SHP77 (cell line): ENCODE measurements at regions not wholly inside any gene's neighbourhood (a gene's known extent, or its start where the extent isn't known, plus 50 kb on each side); places are given as distances from the start of the nearest gene placed in this dataset.

Experiments
- DNase-seq, 2 experiments: peaks; one replicate each; lab custom pipeline; 2025; lab: John Stamatoyannopoulos, UW

DNA sequence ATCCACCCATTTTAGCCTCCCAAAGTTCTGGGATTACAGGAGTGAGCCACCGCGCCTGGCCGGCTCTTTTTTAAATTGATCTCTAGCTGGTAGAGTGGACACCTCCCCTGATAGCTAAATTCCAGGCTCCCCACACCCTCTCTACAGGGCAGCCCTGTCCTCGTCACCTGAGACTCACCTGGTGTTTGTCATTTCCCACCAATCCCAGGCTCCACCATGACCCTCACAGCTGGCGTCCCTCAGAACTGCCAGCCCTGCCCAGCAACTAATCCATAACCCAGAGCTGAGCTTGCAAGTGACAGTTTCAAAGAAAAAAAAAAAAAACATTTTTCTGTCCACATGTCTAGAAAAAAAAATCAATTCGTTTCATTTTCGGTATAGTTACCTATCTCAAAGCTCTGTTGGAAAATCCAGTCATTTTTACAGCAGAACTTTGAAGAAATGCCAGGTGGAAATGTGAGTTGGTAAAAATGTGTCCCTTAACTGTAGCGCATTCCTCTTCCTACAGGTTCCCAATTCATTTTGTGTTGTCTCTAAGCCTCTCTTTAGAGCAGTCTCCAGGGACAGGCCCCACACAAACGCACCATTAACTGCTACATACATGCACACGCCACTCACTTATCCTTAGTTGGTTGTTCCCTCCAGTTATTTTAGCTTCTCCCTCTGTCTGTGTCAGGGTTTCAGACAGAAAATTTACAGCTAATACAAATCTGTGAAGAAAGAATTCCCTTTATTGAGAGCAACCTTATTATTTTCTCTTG is 294.7 kb downstream of the FBXO15 start:
- DNase-seq: no peak

GRCh38 chr18:73850782-73851181 is 296.9 kb downstream of the FBXO15 start:
- no peak for DNase-seq

DNA sequence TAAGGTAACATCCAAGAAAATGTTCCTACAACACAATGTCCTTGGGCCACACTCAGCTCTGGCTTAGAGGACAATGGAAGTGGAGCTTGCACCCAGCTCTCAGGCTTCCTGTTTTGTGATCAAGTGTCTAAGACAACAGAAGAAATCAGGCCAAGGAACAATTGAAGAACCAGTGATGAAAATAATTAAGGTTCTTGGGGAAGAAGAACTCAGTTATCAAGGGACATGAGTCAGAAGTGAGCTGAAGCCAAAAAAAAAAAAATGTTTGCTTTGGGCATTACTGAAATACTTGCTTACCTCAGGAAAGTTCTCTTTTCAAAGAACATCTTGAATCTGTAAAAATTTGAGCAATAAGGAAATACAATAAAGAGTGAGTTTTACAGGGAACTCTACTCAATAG is 299.0 kb downstream of the FBXO15 start:
- no peak for DNase-seq

GRCh38 chr18:73843455-73843854 is 304.2 kb downstream of the FBXO15 start:
- DNase-seq: no peak

GRCh38 chr18:73842795-73843394 is 304.7 kb downstream of the FBXO15 start:
- peak; percentile 39 to 40 for DNase-seq

DNA sequence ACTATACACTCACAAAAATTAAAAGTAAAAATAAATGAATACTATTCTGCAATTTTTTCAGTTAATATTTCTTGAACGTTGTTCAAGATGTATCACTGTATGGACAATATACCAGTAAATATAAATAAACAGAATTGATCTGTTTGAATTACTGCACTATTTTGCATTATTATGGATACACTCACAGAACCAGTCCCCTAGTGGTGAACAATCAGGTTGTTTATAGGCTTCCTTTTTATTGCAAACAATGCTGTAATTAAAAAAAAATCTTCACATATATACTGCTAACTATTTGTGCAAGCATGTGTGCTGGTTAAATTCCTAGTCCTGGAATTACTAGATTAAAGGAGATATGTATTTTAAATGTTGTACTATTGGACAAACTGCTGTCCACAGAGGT is 306.0 kb downstream of the FBXO15 start:
- no peak for DNase-seq

DNA sequence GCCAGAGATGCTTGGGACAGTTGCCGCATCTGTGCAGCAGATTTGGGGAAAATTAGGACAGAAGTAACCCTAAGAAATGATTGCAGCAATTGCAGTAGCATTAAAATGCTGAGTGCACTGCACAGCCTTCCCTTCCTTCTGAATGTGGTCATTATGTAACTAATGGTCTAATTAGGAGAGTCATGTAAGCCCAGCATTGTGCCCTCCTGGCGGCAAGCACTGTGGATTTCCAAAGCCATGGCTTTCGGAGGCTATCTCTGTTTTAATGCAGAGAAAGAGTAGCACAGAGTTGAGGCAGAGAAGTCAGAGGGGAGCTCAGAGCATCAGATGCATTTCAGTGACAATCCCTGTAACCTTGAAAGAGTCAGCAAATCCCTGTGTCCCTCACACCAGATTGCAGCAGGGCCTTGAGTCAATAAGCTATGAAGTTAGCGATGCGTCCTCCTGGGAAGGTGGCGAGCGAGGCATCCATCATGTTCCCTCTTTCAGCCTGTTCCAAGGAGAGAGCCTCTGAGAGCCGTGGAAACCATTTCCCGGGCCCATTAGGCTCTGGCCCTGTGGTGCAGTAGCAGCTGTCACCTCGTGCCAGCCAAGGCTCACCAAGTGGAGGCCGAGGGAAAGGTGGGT is 307.2 kb downstream of the FBXO15 start:
- DNase-seq: no peak

- DNase-seq: no peak
Observed at GRCh38 chr18:73839441-73839840, 308.2 kb downstream of the FBXO15 start.

DNA sequence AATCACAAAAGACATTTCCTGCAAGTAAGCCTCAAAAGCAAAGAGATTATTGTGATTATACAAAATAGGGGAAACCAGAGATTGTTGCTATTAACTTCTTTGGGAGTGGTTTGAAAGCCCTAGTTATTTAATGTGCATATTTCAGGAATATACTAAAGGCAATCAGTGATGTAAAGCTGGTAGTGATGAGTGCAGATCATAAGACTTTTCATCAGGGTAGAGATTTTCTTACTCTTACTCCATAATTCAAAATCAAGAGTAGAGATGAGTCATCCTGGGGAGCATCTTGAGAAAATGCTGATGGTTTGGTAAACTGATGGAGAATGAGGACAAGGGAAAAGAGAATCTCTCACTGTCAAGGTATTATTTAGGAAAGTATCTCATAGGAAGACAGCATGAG is 309.5 kb downstream of the FBXO15 start:
- no peak for DNase-seq

DNA sequence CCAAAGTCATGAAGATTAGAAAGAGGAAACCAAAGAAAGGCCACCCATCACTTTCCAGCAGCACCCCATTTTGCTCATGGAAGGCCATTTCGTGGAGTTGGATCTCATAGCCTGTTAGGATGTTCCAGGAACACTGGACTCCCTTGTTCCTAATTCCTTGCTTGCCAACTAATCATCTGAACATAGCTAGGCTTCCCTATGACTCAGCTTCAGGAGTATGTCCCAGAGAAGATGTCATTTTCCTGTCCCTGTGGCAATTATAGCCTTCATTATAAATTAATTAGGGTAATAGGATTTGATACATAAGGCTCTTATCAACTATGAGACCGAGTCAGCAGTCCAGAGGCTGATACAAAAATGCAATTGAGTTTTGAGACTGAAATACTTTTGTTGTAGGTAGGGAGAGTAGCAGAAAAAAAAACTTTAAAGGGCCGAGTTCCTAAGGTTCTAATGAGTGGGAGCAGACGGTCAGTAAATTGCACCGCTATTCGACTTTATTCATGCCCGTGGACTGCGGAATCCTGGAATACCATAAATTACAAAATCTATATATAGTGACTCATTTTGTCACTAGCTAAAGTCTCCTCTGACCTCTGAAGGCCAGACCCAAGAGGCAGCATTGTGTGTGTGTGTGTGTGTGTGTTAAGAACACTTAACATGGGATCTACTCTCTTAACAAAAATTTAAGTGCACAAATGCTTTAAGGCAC is 311.8 kb downstream of the FBXO15 start:
- no peak for DNase-seq

GRCh38 chr18:73835039-73835438 is 312.6 kb downstream of the FBXO15 start:
- DNase-seq: no peak

GRCh38 chr18:73831688-73832087 is 315.9 kb downstream of the FBXO15 start:
- no peak for DNase-seq

- no peak for DNase-seq
Observed at GRCh38 chr18:73829146-73829545, 318.5 kb downstream of the FBXO15 start.

DNA sequence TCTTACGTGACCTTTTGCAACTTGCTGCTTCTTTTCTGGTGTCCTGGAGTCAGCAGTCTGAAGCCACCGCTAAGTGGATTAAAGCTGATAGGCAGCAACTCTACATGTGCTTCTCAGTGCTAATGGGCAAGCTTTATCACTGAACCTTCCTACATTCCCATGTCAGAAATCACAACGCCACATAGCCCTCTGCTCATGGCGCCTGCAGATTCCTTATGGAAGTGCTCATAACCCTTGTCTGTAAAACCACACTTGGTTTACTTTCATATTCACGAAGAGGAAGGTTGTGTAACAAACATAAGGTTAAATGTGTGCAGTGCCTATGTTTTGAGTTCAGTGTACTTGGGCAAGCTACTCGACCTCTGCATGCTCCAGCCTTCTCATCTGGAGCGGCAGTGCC is 319.8 kb downstream of the FBXO15 start:
- no peak for DNase-seq

DNA sequence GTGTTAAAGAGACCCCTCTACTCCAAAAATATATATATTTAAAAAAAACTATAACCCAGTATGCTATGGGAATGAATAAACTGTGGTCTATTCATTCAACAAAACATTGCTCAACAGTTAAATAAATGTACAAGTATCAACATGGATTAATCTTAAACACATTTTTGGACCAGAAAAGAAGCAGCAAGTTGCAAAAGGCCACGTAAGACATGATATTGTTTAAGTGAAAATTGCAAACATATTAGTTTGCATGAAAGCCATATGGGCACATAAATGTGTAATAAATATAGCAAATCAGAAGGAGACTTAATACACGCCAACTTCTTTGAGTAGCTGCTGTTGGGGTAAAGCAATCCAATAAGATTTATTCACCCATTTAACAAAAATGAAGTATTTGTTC is 321.5 kb downstream of the FBXO15 start:
- DNase-seq: no peak

DNA sequence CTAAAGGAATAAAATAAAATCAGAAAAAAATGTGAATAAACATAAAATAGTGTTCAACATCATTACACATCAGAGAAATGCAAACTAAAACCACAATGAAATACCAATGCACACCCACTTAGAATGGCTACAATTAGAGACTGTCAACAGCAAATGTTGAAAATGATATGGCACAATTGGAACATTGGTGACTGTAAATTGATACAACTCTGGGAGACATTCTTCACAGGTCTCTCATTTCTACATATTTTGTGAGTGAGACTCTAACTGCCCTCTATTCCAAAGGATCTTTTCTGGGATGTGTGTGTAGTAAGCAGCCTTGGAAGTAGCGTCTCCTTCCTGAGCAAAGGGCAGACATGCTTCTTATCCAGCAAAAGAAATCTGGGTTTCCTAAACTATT is 323.0 kb downstream of the FBXO15 start:
- DNase-seq: no peak

- DNase-seq: no peak
Observed at GRCh38 chr18:73812423-73812822, 335.2 kb downstream of the FBXO15 start.

GRCh38 chr18:73807551-73808192 is 340.0 kb downstream of the FBXO15 start:
- DNase-seq: no peak

- DNase-seq: no peak
Observed at GRCh38 chr18:73805991-73806390, 341.6 kb downstream of the FBXO15 start.

- no peak for DNase-seq
Observed at GRCh38 chr18:73797419-73797818, 350.2 kb downstream of the FBXO15 start.

DNA sequence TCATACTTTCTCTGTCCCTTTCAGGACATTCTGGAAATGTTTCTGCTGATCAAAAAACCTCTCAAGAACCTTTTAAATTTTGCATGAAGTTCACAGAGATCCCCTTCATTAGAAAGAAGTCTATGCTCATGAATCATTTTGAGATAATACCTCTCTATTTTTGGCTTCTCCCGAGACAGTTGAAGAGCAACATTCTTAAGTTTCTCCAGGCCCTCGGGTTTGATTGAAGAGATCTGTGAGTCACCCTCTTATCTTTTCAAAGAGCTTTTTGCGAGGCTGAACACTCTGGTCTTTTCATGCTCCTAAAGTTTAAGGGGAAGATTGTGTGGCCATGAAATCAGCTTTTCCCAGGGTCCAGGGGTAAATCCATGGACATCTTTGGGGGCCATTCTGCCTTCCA is 354.2 kb downstream of the FBXO15 start:
- DNase-seq: no peak

DNA sequence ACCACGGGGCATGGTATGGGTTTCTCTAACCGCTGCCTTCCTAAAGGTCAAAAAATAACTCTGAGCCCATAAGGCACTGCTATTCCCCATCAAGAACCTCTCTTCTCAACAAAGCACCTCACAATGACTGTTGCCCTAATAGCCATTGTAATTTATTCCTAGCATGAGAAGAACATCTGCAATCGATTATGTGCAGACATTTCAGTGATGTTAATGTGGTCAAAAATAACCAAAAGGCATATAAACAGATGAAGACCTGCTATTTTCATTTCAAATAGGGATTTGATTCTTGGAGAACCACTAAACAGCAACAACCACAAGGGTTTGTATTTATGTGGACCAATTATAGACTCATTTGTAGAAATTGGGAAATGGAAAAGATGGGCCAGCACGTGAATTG is 356.6 kb downstream of the FBXO15 start:
- no peak for DNase-seq
